ENCODE measurements at regions not wholly inside any gene's neighbourhood (a gene's known extent, or its start where the extent isn't known, plus 50 kb on each side); places are given as distances from the start of the nearest gene placed in this dataset.

DNA sequence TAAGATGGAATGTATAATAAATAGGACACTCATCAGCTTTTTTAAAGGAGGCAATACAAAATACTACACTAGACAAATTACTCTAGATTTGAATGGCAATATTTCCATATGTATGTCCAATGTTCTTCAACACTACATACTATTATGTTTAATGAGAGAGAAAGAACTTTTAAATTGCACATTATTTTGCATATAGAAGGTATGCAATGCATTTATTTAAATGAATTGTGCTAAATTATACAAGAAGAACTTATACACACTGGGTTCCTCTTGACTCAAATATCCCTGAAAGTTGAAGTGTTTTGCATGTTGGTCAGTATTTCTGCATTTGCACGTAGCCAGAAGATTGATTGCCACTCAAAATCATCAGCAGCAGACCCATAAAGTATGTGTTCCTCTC, 839.6 kb downstream of the ADGRL2 start:
- H3K4me3 ChIP-seq (ENCODE audit: low read depth, low read length), result no peak overlapping the region

DNA sequence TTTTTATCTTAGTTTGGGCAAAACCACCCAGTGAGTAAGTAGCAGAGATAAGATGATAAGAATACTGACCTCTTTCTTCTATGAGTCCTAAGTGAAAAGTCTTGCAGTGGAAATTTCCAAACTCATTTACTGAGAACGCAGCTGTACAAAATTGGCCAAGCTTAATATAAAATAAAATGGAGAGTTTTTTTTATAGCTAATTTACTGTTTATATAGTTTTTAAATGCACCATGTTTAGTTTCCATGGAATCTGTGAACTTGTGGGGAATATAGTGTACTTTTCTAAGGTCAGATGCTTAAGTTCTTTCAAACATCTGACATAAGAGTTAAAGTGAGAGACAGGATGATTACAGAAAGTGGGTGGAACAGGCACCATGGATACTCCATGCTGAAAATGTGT, 833.5 kb downstream of the ADGRL2 start:
- DNase-seq (ENCODE audit: low read depth), result no peak
- TF ChIP-seq, protein P1, sequence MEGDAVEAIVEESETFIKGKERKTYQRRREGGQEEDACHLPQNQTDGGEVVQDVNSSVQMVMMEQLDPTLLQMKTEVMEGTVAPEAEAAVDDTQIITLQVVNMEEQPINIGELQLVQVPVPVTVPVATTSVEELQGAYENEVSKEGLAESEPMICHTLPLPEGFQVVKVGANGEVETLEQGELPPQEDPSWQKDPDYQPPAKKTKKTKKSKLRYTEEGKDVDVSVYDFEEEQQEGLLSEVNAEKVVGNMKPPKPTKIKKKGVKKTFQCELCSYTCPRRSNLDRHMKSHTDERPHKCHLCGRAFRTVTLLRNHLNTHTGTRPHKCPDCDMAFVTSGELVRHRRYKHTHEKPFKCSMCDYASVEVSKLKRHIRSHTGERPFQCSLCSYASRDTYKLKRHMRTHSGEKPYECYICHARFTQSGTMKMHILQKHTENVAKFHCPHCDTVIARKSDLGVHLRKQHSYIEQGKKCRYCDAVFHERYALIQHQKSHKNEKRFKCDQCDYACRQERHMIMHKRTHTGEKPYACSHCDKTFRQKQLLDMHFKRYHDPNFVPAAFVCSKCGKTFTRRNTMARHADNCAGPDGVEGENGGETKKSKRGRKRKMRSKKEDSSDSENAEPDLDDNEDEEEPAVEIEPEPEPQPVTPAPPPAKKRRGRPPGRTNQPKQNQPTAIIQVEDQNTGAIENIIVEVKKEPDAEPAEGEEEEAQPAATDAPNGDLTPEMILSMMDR (conservative IDR thresholded peaks at IDR 0.05; ENCODE audit: low read depth, low read length), result no peak

More for the DNA sequence above, 839.6 kb downstream of the ADGRL2 start:
- DNase-seq (ENCODE audit: low read depth), result no peak
- TF ChIP-seq, protein P1 (conservative IDR thresholded peaks at IDR 0.05; ENCODE audit: low read depth, low read length), result no peak

DNA sequence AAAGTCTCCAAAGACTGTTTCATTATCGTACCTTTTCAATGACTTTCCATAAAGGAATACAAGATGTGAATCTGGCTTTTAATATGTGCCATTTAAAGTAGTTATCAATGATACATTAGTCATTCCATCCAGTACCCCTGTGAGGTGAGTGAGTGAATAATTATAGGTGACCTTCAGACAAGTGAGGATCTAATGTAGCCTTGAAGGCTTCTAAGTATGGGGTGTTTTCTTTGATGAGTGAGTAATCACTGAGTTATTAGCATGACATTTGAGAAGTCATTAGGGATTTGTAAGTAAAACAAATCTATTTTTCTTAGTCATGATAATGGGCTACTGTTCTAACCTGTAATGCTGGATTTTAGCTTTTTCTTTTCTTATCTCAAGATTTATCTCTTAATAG, 831.4 kb downstream of the ADGRL2 start:
- H3K4me3 ChIP-seq (ENCODE audit: low read depth, low read length), result no peak overlapping the region
- TF ChIP-seq, protein P1 (conservative IDR thresholded peaks at IDR 0.05; ENCODE audit: low read depth, low read length), result no peak
- peak; percentile 23 for DNase-seq (ENCODE audit: low read depth)

More for the DNA sequence above, 833.5 kb downstream of the ADGRL2 start:
- no peak overlapping the region for H3K4me3 ChIP-seq (ENCODE audit: low read depth, low read length)

DNA sequence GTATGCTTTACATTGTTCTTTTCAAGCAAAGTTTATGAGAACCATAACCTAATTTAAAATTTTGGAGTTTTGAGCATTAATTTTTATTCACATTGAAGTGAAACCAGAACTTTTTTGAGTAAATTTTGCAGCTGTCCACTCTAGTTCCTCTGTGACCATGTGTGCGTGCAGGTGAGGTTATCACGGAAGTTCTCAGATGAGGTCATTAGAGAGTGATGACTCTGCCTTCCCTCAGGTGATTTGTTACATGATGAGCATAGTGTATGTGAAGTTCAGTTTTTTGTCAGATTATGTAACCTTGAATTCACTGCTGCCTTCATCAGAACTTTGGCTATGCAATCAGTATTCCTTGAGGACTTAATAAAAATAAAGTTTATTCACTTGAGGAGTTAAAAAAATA, 828.2 kb downstream of the ADGRL2 start:
- DNase-seq (ENCODE audit: low read depth), result no peak
- TF ChIP-seq, protein P1 (conservative IDR thresholded peaks at IDR 0.05; ENCODE audit: low read depth, low read length), result no peak
- no peak overlapping the region for H3K4me3 ChIP-seq (ENCODE audit: low read depth, low read length)

DNA sequence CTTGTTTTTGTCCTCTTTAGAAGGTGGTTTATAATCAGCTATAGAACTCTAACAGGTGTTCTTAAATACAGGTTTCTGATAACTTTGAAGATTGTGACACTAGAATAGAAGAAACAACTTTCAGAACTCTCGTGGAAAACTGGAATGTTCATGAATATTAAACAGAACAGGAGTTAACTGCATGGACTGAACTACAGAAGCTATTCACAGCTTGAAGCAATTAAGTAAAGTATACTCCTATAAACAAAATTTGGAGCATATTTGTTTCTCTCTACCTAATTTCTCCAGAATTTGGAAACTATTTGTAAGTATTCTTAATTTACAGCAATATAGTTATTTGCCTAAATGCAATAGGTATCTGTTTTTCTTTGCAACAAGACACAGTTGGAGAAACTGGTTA, 824.8 kb downstream of the ADGRL2 start:
- DNase-seq (ENCODE audit: low read depth), result no peak
- H3K4me3 ChIP-seq (ENCODE audit: low read depth, low read length), result no peak overlapping the region
- TF ChIP-seq, protein P1 (conservative IDR thresholded peaks at IDR 0.05; ENCODE audit: low read depth, low read length), result no peak

DNA sequence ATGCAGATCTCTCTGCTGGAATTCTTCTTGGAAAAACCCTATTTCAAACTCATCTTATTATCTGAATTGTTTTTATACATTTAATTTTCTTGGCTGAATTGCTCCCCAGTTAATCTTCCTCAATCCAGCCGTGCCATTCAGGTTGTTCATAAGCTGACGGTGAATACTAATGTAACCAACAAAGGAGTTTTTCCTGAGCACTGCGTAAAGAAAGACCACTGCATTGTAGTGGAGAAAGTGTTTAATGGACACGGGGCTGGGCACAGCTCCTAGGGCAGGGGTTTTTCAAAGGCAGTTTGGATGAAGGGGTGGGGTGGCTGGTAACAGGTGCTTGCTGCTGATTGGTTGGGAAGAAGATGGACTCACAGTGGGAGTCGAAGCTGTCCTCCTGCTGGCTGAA, 820.3 kb downstream of the ADGRL2 start:
- DNase-seq (ENCODE audit: low read depth), result no peak
- TF ChIP-seq, protein P1 (conservative IDR thresholded peaks at IDR 0.05; ENCODE audit: low read depth, low read length), result no peak
- no peak overlapping the region for H3K4me3 ChIP-seq (ENCODE audit: low read depth, low read length)

DNA sequence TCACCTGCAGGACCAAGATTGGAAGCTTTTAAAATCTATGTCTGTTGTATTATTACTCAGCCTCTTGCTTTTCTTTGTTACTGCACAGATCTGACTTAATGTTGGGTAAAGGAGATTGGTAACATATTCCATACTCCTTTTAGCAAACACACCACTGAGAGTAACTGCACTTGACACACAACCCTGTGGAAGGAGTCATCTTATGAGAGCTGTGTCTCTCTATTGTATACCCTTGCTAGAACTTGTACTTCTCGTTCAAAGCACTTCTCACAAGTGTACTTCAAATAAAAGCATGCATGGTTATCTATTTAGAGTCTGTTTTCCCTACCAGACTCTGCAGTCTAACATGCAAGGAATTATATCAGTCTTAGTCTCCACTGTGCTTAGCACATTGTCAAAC, 813.4 kb downstream of the ADGRL2 start:
- TF ChIP-seq, protein P1 (conservative IDR thresholded peaks at IDR 0.05; ENCODE audit: low read depth, low read length), result no peak
- DNase-seq (ENCODE audit: low read depth), result no peak
- no peak overlapping the region for H3K4me3 ChIP-seq (ENCODE audit: low read depth, low read length)

Data from epithelial cell of proximal tubule (primary cell).